GM19468 (cell line): ENCODE measurements at regions not wholly inside any gene's neighbourhood (a gene's known extent, or its start where the extent isn't known, plus 50 kb on each side); places are given as distances from the start of the nearest gene placed in this dataset.
"Not testable (repeated sequence)": the region's sequence is repeated elsewhere in the genome, so short reads cannot be mapped to it uniquely, and the experiment has no call there.

Experiments
- ATAC-seq: cut with Tn5 transposase; IDR thresholded peaks from one replicate; pipeline ENCODE4 v1.9.1; 2021; ENCODE audit warnings: mild to moderate bottlenecking, moderate library complexity, moderate number of reproducible peaks; ENCODE audit not compliant: unreplicated experiment; ENCODE audit errors: extremely low read depth

DNA sequence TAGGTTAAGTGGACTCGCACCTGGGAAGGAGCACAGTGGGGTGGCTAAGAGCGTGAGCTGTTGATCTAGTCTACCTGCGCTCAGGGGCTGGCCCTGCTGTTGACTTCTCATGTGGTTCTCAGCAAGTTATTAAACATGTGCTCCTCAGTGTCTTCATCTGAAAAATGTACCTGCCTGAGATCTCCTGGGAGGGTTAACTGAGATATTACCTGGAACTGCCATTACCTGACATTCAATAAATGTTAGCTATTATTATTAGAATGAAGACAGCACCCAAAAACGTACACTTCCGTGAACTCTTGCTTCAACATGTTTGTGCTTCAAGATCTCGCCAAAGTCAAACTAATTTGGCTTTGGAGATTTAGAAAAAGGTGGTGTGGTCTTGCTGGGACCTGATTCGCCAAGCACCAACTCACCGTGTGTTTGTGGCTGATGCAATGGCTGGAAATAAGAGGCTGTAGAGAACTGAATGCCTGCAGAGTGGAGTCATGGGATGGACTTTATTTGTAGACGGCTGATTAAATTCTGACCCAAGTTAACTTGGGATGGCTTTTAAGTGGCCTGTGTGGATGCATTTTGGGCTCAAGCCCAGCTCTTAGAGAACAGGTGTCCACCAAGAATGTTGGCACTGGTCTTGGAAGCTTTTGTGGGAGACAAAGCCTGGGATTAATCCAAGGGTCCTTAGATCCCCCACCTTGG lies 692.9 kb downstream of the QKI start:
- ATAC-seq: no peak

DNA sequence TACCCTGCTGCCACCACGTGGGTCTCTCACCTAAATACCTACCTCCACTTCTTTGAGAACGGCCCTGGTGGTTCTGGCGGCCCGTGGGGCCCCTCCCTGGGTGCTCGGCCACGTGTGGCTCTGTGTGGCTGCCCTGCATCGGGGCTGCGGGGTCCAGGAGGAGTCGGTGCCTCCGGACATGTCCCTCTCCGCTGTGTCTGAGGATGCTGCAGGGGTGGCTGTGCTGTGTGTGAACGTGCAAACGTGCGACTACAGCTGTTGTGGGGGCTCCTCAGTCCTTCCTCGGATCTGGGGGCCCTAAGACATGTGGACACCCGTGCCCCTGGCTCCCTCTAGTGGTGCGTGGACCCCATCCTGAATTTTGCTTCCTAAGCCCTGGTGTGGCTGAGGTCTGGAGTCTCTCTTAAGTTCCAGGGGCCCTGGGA lies 691.8 kb downstream of the QKI start:
- ATAC-seq: no peak

DNA sequence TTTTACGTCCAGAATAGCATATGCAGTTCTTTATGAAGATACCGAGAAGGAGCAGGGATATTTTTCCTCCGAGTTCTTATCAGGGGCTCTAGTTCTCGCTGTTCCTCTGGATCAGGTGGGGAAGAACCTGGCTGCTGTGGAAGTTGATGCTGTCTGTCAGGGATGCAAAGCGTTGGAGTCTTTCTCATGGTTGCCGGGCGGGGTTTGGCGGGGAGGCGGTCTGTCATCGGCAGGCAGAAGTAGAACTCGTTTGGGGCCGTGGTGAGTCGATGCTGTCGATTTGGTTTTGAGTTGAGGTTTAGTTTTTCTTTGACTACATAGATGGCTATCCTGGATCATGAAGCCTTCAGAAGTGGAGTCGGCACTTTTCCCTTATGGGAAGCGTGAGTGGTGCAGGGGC lies 691.2 kb downstream of the QKI start:
- ATAC-seq: no peak

DNA sequence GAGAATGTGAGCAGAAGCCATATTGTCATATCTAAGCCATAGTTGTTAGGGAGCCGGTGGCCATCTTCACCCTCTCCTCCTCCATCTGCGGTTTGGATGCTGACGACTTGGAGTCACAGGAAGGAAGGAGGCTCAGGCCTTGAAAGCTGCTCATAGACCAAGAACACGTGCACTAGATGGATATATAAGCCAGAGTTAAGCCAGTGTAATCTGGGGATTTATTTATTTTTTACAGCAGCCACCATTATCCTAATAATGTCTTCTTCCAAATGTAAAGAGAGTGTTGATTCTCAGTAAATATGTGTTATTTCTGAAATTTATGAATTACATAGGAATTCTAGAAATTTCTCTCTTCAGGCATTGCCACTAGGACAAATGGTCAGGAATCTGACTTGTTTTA lies 689.9 kb downstream of the QKI start:
- ATAC-seq: no peak

DNA sequence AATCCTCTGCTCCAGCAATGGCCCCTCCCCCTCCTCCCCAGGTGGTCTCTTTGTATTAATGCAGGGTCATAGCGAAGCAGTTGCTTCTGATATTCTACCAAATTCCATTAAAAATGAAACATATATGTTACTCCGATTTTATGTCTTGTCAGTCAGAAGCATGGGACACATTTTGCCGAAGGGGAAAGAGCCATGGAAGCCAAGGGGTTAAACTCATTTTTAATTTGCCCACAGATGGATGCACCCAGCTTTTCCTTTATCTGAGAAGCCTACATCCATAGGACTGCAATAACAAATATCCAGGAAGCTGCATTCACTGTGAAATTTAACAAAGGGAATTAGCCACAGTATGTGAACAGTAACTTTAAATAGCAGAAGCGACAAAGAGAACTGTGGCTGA lies 688.2 kb downstream of the QKI start:
- ATAC-seq: no peak

DNA sequence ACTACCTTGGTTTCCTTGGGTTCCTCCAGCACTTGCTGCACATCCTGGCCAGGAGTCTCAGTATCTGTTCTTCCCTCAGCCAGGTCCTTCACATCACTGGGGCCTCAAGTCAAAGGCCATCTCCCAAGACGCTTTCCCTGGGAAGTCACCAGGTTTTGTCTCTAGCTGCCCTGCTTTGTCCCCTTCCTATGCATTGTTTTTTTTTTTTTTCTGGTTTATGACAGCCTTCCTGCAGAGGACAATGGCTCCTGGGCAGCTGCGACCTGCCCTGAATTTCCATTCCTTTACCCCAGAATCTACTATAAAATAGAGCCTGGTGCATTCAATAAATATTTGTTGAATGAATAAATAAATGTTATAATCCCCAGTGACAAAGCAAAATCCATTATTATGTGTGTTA lies 687.3 kb downstream of the QKI start:
- no peak for ATAC-seq

DNA sequence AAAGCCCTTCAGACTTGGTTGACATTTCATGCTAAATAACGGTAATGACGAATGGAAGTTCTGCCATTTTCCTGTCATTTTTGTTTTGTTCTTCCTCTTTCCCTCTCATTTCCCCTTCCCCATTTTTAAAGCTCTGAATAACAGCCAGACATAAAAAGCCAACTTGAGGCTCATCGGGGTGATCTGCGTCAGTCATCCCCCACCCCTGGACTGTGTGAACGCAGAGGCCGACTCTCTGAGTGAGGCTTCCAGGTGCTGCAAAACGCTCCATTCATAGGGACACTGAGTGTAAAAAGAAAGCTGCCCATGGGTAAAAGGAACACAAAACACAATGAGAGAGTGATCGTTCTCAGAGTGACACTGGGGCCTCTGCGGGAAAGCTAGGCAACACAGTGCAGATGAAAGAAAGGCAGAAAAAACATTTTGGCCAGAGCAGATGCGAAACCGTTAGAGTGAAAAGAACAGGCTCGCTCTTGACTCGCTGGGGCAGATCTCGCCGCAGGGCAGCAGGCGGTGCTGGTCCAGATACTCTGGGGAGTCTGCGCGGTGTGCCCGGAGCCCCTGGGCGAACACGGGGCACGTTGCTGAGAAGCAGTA lies 684.8 kb downstream of the QKI start:
- no peak for ATAC-seq

DNA sequence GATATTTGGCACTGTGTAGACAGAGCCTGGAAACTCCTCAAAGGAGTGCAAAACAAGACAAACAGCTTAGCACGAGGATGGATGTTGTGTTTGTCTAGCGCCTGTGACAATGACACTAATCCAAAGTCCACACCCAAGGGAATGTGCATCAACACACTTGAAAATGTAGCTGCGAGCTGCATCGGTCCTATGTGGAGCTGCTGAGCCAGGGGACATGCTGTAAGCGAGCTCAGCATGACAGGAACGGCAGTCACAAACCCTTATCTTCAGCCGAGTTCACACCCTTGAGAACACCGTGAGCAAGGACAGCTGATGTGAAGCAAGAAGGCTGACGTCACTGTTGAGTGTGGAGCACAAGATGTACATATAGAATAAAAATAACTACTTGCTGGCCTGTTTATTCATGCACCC lies 684.3 kb downstream of the QKI start:
- no peak for ATAC-seq

DNA sequence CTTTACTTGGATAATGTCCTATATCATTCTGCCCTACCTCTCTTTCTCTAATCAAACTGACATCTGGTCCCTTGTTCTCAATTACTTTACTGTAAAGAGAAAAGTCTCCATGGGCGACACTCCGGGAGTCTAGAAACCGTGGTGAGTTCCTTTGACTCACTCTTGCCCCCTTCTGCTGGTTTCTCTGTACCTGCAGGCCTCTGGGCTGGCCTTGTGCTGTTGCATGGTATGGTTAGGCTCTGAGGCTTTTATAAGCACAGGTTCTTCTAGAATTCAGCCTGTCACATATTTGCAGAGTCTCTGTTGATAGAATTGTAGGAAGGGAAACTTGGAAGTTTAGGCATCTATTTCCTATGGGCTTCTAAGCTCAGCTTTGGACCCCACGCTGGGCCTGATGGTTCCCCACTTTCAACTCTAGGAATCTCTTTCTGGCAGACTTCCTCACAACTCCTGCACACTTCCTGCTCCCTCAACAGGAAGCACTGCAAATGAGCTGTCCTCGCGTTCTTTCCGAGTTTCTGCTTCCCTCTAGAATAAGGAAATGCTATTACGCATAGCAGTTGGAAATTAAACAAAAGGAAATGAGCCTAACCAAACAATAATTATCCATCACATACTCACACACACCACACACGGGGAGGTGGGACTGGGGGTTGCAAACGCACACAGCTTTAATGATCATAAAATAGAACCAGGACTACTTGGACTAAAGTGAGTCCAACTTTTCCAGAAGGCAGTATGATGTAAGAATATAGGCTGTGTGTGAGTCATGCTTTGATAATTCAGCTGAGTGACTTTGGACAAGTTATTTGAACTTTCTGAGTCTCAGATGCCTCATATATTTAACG lies 683.3 kb downstream of the QKI start:
- no peak for ATAC-seq

DNA sequence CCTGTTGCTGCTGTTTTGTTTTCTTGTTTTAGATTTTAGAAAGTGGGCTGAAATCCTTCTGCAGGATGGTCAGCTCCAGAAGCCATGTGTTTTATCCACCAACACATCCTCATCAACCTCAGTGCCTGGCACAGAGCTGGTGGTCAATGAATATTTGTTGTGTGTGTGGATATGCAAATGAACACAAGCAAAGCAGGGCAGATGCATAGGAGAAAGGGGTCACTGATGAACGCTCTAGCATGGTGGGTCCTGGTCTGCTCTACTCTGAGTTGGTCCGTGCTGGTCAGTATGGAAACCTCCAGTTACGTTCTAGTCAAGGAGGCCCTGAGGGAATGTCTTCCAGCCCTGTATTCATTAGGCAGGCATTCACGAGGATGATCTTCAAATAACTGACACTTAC lies 682.5 kb downstream of the QKI start:
- no peak for ATAC-seq

DNA sequence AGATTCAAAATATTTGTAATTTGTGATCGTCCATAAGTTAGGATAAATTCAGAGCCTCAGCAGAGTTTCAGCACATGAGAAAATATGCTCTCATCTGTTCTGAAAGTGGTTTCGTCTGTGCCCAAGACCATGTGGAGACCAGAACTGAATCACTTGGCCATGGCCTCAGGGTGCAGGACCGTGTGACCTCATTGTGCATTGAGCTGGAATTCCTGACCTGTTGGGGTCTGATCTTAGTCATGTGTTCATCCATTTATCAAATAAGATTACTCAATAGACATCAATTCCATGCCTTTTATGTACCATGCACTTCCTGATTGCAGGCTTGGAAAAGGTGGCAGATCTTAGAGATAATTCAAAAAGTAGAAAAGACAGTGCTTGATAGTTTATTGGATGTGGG lies 680.5 kb downstream of the QKI start:
- no peak for ATAC-seq

DNA sequence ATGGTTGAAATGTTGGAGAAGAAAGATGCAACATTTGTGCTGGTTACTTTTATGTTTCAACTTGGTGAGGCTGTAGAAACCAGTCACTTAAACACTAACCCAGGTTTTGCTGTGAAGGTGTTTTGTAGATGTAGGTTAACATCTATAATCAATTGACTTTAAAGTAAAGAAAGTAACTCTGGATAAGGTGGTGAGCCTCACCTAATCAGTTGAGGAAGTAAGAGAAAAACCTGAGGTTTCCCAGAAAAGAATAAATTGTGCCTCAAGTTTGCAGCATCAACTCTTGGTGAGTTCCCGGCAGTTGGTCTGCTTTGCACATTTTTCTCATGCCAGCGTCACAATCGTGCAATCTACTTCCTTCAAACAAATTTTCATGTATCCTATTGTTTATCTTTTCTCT lies 673.4 kb downstream of the QKI start:
- no peak for ATAC-seq

DNA sequence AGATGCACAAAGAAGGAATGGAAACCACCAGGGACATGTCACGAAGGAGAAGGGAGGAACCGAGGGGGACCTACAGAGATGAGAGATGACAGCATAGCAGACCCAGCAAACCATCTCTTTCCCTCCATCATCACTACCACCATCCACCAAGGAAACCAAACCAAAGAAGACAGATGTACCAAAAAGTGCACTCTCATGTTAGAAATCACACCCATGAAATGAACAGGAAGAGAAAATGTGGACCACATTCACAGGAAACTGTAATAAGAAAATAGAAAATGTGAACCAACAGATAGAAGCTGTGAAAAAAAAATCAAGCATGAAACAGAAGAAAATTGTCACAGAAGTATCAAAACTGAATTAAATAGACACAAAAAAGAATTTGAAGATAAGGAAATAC lies 672.7 kb downstream of the QKI start:
- no peak for ATAC-seq

DNA sequence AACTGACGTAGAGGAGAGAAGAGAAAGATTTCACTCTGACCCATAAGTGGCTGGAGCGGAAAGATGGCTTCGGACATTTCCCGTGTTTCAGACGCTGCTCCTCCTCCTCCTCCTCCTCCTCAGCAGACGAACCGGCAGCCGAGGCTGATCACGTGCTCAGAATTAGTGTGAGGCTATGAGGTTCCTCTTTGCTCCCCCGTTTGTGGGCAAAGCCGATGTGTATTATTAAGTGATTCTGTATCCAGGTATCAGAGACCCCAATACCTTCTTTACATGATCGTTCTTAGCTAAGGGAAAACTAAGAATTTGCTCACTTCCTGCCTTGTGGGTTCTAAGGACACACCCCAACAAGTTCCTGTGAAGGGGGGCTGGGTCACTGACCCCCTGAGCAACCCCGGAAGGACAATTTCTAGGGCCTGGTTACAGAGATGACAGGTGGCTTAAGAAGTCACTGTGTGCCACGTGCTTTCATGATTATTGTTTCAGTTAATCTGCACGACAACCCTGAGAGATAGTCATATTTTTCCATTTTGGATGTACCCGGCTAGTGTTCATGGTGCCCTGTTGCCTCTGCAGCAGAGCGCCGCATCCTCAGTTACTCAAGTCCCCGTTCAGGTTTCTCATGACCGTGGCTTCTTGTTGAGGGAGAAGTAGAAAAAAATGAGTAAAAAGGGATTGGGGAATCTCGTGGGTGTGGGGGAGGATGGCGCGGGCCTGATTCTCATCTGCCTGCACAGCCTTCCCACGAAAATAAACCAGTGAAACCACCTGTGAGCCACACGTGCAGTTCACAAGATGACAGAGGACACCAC lies 671.8 kb downstream of the QKI start:
- no peak for ATAC-seq

DNA sequence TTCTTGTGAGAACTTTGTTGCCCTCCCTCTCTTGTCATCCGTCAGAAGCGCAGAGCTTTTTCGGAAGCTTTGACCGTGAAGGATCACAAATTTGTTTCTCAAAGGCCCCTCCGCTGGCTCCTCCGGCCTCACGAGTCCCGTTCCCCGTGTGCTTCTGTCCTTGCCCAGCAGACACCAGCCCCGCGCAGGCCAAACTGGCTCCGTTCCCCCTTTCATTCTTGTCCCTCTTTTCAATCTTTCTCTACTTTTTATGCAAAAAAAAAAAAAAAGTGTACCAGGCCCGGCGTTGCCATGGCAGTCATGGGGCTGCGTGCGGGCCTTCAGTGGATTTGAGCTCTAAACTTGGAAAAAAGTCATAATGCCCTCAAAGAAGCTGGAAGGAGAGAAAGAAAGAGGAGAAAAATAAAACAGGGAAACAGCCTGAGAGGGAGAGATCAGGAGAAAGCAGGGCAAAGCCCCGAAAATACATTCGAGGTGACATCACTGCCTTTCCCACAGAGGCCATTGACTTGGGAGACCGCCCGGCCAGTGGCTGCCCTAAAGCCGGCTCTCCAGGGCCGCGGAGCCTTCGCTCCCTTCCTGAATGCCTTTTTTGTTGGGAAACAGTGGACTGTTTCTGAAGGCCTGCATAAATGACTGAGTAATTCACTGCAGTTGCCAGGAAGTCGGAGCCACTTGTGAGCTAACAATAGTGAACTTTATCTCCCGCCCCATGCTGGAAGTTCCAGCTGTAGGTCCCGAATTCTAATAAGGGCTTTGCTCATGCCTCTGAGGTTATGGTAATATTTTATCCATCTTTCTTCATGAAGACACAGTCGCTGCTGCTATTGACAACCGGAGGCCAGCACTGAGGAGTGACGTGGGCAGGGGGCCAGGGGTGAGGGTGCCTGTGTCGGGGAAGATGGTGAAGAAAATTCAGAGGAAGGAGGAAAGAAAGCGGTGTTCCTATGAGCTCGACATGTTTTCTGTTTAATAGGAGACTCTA lies 670.9 kb downstream of the QKI start:
- ATAC-seq: no peak

DNA sequence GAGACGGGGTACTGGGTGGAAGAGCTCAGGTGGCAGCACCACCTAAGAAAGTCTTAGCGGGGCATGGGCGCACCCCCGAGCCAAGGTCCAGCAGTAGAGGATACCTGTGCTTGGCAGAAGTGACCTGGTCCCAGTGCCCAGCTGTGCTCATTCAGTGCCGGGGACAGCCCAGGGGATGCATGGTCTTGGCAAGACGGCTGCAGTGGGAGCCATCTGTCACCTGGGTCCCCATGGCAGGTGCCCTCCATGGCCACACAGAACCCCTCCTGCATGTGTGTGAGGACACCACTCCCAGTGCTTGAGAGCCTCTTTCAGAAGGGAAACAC lies 664.7 kb downstream of the QKI start:
- ATAC-seq: no peak

DNA sequence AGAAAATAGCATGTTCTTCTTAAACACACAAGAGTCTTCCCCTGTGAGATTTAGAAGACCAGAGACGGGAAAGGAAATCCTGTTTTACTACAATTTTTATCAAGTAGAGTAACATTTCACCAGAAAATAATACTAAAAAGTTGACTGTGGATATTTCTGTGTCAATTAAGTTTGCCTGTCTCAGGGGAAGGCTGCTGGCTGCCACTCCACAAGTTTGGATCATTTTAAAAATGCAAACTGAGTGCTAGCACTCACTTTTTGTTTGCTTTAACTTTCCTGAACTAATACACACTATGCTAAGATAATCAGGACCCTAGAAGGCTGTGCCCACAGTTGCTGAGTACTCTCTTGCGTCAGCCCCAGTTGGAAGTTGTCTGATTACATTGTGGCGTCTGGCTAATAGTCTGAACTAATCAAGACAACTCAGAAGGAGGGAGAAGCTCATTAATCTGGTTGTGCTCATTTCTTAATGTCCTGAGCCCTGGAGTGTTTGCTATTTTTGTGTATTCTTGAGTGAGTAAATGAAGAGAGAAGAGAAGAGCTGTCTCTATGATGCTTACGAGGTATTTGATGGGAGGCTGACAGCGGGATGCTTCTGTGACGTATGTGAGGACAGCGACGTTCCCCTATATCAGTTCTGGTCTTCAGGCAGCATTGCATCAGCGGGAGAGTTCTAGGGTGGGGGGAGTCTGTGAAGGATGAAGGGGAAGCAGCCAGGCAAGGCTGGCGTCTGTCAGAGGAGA lies 664.2 kb downstream of the QKI start:
- no peak for ATAC-seq

DNA sequence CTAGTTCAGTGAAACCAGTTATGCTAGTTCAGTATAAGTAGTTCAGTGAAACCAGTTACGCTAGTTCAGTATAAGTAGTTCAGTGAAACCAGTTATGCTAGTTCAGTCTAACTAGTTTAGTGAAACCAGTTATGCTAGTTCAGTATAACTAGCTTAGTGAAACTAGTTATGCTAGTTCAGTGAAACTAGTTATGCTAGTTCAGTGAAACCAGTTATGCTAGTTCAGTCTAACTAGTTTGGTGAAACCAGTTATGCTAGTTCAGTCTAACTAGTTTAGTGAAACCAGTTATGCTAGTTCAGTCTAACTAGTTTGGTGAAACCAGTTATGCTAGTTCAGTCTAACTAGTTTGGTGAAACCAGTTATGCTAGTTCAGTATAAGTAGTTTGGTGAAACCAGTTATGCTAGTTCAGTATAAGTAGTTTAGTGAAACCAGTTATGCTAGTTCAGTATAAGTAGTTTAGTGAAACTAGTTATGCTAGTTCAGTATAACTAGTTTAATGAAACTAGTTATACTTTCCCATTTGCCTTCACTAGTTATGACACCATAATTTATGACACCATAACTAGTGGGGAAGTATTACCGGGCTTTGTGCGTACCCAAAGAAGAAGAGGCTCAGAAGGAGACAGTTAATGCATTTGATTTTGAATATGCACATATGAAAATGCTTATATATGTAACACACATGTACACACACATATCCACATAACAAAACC lies 662.5 kb downstream of the QKI start:
- ATAC-seq: not testable (repeated sequence)
